GM21526 (cell line): ENCODE measurements at regions not wholly inside any gene's neighbourhood (a gene's known extent, or its start where the extent isn't known, plus 50 kb on each side); places are given as distances from the start of the nearest gene placed in this dataset.

ENCODE experiments used
- ATAC-seq: cut with Tn5 transposase; IDR thresholded peaks from one replicate; pipeline ENCODE4 v1.9.1; 2021; ENCODE audit warnings: moderate library complexity; ENCODE audit not compliant: unreplicated experiment, low FRiP score

DNA sequence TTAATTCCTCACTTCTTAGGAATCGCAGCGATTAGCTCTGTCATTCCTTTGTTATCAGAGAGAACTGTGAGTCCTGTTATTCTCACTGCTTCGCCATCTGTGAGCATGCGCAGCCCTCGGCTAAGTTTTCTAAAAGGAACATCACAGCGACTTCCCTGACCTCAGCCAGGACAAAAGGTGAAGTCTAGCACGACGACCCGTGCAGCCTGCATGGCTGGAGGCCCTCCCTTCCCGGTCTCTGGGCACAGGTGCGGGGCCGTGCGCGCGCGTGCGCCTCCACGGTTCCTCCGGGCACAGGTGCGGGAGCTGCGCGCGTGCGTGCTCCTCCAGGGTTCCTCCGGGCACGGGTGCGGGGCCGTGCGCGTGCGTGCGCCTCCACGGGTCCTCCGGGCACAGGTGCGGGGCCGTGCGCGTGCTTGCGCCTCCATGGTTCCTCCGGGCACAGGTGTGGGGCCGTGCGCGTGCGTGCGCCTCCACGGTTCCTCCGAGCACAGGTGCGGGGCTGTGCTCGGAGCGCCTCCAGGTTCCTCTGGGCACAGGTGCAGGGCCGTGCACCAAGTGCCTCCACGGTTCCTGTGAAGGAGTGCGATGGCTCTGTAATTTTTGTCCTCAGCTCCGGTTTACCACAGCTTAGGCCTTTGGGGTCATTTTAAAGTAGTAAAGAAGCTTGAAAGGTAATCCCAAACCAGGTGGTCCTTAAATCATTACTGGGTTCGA lies 212.3 kb downstream of the ERMARD start:
- ATAC-seq = no peak

DNA sequence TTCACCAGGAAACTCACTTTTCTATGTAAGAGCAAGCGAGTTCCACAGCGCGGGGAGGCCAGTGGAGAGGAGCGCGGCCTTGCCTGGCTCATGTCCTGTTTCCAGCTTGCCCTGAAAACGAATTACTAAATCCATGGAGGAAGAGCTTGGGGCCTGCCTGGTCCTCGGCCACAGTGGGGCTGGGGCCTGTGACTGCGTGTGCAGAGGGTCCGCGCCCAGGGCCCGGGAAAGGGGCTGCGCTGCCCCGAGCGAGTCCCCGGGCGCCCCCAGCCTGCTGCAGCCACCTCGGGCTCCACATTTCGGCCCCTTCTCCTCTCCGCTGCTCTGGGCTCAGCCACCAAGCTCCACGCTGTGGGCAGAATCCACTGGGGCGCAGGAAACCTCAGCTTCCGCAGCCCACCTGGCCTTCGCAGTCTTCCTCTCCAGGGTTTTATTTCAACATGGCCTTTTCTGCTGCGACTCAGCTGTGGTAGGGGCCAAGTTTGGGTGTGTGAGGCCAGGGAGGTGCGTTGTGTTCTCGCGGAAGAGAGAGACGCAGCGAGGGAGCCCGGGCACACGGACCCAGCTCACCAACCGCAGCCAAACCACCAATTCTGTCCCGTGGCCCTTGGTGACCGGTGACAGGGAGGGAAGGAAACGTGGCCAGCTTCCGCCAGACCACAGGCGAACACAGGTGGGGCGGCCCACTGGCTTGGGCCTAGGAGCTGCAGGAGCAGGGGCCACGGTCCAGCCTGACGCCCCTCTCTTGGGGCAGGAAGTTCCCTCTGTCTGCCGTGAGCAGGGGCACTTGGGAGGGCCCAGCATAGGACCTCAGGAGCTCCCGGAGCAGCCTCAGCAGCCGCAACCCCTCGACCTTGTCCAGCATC lies 211.4 kb downstream of the ERMARD start:
- ATAC-seq = no peak

- no peak for ATAC-seq
These were observed 210.5 kb downstream of the ERMARD start for GRCh38 chr6:169961772-169962561.

DNA sequence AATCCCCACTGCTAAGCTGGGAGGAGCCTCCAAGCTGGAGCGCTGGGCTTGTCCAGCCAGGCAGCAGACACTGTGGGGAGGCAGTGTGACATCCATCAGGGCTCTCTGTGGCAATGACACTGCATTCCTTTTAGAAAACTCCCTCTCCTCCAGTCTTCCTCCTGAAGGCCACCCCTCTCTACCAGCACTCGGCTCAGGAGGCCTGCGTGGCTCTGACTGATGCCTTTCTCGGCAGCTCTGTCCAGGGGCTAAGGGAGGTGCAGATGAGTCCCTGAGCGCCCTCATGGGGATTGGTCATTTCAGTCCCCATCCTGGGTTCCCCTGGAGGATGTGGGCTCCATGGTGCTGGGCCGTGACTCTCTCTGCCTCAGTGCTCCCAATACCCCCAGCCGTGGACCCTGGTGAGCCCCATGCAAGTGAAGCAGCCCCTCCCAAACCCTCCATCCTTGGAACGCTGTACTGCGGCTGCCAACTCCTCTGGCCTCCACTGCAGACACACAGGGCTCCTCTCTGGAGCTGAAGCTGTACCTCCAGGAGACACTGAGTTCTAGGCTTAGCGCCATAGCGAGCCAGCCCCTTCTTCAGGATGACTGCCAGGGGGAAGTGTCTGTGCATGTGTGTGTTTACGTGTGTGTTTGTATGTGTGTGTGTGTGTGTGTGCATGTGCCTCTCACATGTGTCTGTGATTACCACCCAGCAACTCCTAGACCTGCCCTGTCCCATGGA lies 209.6 kb downstream of the ERMARD start:
- ATAC-seq = no peak

GRCh38 chr6:169960521-169960885 lies 209.1 kb downstream of the ERMARD start:
- no peak for ATAC-seq

GRCh38 chr6:169960003-169960344 lies 208.6 kb downstream of the ERMARD start:
- ATAC-seq = no peak

GRCh38 chr6:169959136-169960002 lies 207.9 kb downstream of the ERMARD start:
- peak; percentile 96 for ATAC-seq

DNA sequence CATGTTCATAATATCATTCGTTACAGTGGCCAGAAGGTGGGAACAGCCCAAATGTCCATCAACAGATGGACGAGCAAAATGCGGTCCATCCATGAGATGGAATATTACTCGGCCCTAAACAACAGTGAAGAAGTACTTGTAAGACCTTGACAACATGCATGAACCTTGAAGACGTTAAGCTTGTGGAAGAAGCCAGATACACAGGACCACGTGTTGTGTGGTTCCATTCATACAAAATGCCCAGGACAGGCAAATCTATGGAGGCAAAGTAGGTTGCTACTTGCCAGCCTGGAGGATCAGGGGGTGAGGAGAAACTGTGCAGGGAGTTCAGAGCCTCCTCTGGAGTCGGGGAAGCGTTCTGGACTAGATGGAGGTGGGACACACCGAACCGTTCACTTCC lies 207.1 kb downstream of the ERMARD start:
- ATAC-seq = no peak

GRCh38 chr6:169957351-169957963 lies 206.0 kb downstream of the ERMARD start:
- no peak for ATAC-seq

GRCh38 chr6:169956580-169956979 lies 205.2 kb downstream of the ERMARD start:
- no peak for ATAC-seq

GRCh38 chr6:169955731-169956437 lies 204.5 kb downstream of the ERMARD start:
- no peak for ATAC-seq

GRCh38 chr6:169954977-169955376 lies 203.6 kb downstream of the ERMARD start:
- ATAC-seq = no peak

GRCh38 chr6:169953686-169954085 lies 202.3 kb downstream of the ERMARD start:
- no peak for ATAC-seq

- no peak for ATAC-seq
These were observed 199.1 kb downstream of the ERMARD start for GRCh38 chr6:169950558-169950957.

- ATAC-seq = peak; percentile 70
These were observed 198.2 kb downstream of the ERMARD start for GRCh38 chr6:169949511-169950097.

GRCh38 chr6:169946971-169947370 lies 195.5 kb downstream of the ERMARD start:
- no peak for ATAC-seq

GRCh38 chr6:169945117-169945516 lies 193.7 kb downstream of the ERMARD start:
- ATAC-seq = no peak

DNA sequence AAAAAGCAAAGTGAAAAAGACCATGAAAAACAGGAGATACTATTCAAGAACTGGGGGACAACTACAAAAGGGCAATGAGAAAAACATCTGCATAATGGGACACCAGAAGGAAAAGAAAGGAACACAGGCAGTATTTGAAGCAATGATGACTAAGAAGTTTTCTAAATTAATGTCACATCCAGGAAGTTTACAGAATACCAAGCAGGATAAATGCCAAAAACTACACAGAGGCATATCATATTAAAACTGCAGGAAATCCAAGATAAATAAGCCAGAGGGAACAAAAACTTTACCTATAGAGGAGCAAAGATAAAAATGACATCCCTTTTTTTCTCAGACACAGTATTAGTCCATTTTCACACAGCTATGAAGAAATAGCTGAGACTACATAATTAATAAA lies 193.0 kb downstream of the ERMARD start:
- ATAC-seq = no peak

DNA sequence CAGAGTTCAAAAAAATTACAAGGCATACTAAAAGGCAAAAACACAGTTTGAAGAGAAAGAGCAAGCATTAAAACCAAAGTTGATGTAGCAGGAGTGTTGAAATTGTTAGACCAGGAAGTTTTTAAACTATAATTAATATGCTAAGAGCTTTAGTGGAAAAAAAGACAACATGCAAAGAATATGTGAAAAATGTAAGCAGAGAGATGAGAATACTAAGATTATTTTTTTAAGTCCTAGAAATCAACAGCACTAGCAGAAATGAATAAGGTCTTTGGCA lies 192.6 kb downstream of the ERMARD start:
- no peak for ATAC-seq
